Fibroblast of upper back skin (primary cell): ENCODE measurements at regions not wholly inside any gene's neighbourhood (a gene's known extent, or its start where the extent isn't known, plus 50 kb on each side); places are given as distances from the start of the nearest gene placed in this dataset.
"Not testable (repeated sequence)": the region's sequence is repeated elsewhere in the genome, so short reads cannot be mapped to it uniquely, and the experiment has no call there.

Source experiments
- DNase-seq: peaks from one replicate; pipeline ENCODE4 v3.0.0-alpha.2; 2013

GRCh38 chr10:52483587-52483986, 169.5 kb downstream of the DKK1 start:
- DNase-seq = no peak

DNA sequence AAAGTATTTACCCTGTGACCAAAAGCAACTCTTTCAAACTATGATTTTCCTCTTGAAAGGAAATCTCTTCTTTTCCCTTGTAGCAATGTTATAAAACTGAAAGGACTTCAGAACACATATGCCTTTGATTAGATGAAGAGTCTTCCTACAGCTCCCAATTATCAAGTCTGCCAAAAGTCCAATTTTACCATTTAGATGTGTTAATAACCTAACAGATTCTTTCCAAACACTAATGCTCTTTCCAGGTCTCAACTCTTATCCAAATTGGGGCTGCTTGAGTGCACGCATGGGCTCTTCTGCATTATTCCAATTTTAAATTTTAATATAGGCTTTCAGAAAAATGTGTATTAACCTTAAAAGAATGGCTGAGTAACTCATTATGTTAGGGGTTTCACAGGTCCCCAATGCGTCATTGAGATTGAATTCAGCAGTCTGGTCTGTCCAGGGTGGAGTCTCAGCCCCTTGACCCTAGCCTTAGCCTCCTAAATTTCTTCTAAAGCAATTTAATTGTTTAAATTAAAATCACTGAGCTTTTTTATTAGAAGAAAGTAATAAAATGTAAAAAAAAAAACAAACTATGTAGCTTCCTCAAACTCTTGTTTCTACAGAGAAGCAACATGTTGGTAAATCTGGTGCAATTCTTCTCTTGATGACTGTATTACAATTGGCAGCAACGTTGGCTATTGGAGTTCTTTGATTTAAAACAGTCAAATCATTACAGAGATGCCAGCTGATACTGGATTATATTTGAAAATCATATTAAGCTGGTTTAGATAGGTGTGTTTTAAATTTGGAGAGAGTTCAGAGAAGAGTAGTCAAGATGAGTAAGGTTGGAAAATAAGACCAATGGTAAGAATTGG, 170.4 kb downstream of the DKK1 start:
- peak; percentile 11 for DNase-seq

GRCh38 chr10:52485462-52485861, 171.4 kb downstream of the DKK1 start:
- peak; percentile 56 for DNase-seq

DNA sequence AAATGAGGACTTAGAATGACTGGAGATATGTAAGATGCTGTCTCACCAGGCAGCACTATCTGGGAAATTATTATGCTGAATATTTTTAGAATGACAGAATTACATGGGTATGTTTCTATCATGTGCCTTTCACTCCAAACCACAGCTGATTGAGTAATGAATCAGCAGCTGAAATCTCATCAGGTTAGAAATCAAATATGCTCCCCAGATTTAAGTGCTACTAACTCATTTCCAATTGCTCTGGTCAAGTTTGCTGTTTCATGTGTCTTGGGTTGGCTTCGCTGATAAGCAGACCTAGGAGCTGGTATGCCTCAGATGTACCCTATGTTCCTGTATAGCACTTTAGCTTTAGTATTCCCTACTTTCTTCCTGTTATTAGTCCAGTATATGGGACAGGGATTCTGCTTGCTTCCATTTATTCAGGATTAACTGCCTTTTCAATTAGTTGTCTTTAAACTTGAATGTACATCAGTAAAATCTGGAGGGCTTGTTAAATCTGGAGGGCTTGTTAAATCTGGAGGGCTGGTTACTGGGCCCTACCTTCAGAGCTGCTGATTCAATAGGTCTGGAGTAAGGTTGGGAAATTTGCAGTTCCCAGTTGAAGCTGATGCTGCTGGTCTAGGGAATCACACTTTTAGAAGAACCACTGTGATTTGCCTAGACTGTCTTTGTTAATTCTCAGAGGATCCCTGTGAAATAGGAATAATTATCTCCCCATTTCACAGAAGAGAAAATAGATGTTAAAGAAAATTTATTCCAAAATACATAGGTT, 172.9 kb downstream of the DKK1 start:
- peak; percentile 95 for DNase-seq

- DNase-seq = peak; percentile 71
These were observed 174.8 kb downstream of the DKK1 start for GRCh38 chr10:52488606-52489485.

DNA sequence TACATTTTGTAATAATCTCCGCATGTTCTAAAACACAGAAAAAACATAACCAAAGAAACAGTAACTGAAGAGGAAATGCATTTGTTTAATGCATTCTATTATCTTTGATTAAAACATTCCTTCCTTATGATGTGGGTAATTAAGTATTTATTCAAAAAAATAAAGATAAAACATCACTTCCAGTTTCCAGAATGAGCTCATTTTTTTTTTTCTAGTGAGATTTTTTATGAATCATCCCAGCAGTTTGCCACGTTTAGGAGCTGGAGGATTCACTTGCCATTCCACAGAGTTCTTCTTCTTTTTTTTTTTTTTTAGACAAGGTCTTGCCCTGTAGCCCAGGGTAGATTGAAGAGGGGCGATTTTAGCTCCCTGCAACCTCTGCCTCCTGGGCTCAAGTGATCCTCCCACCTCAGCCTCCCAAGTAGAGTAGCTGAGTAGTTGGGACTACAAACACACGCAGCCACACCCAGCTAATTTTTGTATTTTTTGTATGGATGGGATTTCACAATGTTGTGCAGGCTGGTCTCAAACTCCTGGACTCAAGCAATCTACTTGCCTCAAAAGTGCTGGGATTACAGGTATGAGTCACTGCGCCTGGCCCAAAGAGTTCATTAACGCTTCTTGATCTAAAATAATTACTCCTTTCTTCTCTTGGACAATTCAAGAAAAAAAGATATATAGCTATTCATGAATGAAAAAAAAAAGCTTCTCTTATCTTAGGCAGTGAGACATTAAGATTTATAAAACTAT, 177.3 kb downstream of the DKK1 start:
- DNase-seq = peak; percentile 51

GRCh38 chr10:52499281-52499680, 185.2 kb downstream of the DKK1 start:
- no peak for DNase-seq

DNA sequence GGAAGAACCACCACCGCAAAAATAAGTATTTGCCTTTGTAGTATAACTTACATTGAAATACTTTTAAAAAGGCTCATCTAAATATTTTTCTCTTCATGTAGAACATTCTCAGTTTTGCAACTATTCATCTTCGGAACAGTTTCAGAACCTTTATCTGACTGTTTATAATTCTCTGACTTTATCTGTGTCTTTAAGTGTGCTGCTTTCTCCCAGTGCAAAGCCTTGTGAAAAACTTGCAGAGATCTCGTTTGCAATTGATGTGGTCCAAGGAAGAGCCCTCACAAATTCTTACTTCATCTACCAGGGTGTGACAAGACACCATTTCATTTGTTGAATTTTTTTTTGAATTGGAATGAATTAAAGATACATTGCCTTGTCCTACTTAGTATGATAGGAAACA, 186.4 kb downstream of the DKK1 start:
- no peak for DNase-seq

DNA sequence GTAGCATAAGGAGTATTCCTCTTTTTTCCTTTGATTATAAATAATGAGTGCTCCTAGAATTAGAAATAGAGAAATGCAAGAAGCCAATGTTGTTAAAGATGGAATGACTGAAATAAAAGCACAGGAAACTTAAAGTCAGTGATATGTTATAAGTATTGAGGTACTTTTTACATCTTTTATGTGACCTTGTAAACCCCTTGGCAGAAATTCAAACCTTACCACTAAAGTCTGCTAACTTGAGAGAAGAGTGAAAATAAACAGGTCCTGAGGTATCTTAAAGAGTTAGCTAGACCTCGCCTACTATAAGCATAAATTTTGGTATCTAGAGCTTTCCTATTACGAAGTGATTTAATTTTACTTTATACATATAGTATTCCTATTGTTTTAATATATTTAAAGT, 188.2 kb downstream of the DKK1 start:
- DNase-seq = no peak

- not testable (repeated sequence) for DNase-seq
These were observed 191.3 kb downstream of the DKK1 start for GRCh38 chr10:52505341-52505740.

- DNase-seq = peak; percentile 52
These were observed 200.4 kb downstream of the DKK1 start for GRCh38 chr10:52514481-52514880.

- DNase-seq = peak; percentile 34
These were observed 202.9 kb downstream of the DKK1 start for GRCh38 chr10:52517012-52517411.

DNA sequence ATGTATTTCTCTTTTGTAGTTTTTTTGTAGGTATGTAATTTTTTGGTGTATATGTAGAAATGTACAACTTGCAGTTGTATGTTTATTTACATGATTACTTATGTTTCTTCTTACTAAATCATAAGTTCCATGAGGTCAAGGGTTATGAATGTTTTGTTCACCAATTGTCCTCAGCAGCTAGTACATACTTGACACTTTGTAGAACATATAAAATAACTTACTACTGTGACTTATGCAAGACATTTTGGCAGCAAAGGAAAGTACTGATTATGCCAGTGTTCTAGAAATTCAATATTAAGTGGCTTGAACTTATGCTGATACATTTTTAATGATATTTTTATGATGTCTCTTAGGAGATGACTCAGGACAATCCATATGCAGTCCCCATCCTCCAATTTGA, 209.6 kb downstream of the DKK1 start:
- DNase-seq = no peak

GRCh38 chr10:52525761-52526160, 211.7 kb downstream of the DKK1 start:
- DNase-seq = peak; percentile 25

GRCh38 chr10:52526251-52526823, 212.3 kb downstream of the DKK1 start:
- peak; percentile 58 for DNase-seq

DNA sequence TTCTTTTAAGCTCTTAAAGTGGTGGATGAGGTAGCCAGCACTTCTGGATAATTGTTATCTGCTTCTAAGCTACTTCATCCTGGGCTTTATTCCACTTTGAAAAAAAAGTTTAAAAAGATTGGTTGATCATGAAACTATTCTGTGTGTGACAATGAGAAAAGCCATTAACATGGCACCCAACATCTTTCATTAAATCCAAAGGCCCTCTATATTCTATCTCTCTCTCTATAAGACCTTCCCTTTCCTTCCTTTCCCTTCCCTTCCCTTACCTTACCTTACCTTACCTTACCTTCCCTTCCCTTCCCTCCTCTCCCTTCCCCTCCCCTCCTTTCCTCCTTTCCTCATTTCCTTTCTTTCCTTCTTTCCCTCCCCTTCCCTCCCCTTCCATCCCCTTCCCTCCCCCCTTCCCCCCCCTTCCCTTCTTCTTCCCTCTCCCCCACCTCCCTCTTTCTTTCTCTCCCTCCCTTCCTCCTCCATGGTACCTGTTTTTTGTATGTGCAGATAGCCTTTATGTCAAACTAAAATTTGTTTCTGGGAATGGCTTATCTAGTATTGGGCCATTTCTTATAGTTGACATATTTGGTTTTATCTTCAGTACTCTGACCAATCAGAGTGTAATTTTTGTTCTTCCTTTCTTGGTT, 218.7 kb downstream of the DKK1 start:
- no peak for DNase-seq

GRCh38 chr10:52533986-52534385, 219.9 kb downstream of the DKK1 start:
- DNase-seq = peak; percentile 38

DNA sequence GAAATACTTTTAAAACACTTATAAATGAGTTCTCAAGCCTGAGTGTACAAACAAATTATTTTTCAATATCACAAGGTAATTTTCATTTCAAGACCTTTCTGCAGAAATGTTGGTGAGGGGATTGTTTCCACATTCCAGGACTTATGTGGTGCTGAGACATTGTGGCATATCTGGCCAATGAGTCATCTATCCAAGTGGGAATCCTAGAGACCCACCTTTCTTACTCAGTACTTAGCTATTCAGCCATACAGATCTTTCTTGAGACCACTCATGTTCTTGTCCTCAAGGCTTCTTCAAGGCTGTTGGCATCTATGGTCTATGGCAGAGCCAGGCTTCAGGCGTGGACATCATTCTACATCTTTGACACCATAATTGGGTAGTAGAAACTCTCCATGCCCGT, 225.4 kb downstream of the DKK1 start:
- peak; percentile 85 for DNase-seq

- no peak for DNase-seq
These were observed 226.5 kb downstream of the DKK1 start for GRCh38 chr10:52540479-52540984.

GRCh38 chr10:52541006-52541473, 227.0 kb downstream of the DKK1 start:
- peak; percentile 71 for DNase-seq

DNA sequence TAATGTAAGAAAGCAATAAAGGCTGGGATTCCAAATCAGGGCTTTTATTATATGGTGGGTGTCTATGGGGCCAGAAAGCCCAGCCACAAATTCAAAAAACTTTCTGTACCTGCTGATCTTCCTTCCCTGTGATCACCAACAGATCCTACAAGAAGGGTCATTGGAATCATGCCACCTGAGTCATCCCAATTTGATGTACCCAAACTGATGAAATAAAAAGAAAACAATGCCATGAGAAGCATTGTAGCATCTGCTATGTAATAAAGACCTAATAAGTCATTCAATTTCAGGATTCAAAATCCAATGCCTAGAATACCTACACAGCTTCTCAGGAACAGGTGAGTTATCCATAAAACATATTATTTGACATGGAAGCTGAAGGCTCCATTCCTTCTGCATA, 228.8 kb downstream of the DKK1 start:
- DNase-seq = peak; percentile 43
